DND-41 (cell line): ENCODE measurements at regions not wholly inside any gene's neighbourhood (a gene's known extent, or its start where the extent isn't known, plus 50 kb on each side); places are given as distances from the start of the nearest gene placed in this dataset.

Experiments used
- EZH2 ChIP-seq: IDR thresholded peaks from 3 replicates; pipeline ENCODE4 v1.6.1; 2012; ENCODE audit warnings: borderline replicate concordance, low read depth, mild to moderate bottlenecking, moderate library complexity, low read length, inconsistent platforms; ENCODE audit not compliant: severe bottlenecking
- TF ChIP-seq, protein P1 (sequence below): IDR thresholded peaks from 2 replicates; pipeline ENCODE4 v1.5.1; 2012; ENCODE audit warnings: borderline replicate concordance, low read length, moderate library complexity, mild to moderate bottlenecking; ENCODE audit not compliant: poor library complexity, severe bottlenecking; ENCODE audit errors: extremely low read depth

DNA sequence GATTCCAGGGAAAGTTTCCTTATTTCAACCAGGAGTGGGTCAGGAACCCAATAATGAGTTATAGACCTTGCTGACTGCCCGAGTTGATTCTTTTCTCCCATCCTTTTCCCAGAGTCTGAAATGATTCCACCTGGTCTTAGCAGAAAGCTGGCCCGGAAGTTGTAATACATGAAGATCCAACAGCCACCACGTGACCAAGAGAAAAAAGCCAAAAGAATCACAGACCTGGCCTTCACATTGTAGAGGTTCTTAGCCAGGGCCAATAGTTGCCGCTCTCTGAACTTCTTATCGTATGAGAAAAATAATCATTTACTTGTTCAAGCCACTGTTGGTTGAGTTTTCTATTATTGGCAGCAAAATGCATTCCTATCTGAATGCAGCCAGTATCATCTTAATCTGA is 161.2 kb upstream of the HMGA2 start:
- TF ChIP-seq, protein P1, sequence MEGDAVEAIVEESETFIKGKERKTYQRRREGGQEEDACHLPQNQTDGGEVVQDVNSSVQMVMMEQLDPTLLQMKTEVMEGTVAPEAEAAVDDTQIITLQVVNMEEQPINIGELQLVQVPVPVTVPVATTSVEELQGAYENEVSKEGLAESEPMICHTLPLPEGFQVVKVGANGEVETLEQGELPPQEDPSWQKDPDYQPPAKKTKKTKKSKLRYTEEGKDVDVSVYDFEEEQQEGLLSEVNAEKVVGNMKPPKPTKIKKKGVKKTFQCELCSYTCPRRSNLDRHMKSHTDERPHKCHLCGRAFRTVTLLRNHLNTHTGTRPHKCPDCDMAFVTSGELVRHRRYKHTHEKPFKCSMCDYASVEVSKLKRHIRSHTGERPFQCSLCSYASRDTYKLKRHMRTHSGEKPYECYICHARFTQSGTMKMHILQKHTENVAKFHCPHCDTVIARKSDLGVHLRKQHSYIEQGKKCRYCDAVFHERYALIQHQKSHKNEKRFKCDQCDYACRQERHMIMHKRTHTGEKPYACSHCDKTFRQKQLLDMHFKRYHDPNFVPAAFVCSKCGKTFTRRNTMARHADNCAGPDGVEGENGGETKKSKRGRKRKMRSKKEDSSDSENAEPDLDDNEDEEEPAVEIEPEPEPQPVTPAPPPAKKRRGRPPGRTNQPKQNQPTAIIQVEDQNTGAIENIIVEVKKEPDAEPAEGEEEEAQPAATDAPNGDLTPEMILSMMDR = no peak
- no peak for TF ChIP-seq EZH2
